GM19240 (cell line): ENCODE measurements at regions not wholly inside any gene's neighbourhood (a gene's known extent, or its start where the extent isn't known, plus 50 kb on each side); places are given as distances from the start of the nearest gene placed in this dataset.
"Not testable (repeated sequence)": the region's sequence is repeated elsewhere in the genome, so short reads cannot be mapped to it uniquely, and the experiment has no call there.

ENCODE experiments used
- DNase-seq: peaks from one replicate; pipeline ENCODE4 v3.0.0; 2011; ENCODE audit warnings: low spot score; ENCODE audit not compliant: insufficient read length

GRCh38 chr2:142827170-142827569 lies 50.3 kb upstream of the KYNU start:
- DNase-seq: no peak

- no peak for DNase-seq
Observed at GRCh38 chr2:142825861-142826260, 51.6 kb upstream of the KYNU start.

- DNase-seq: no peak
Observed at GRCh38 chr2:142824756-142825155, 52.7 kb upstream of the KYNU start.

GRCh38 chr2:142822190-142822589 lies 55.3 kb upstream of the KYNU start:
- no peak for DNase-seq

GRCh38 chr2:142819411-142819810 lies 58.1 kb upstream of the KYNU start:
- no peak for DNase-seq

- DNase-seq: no peak
Observed at GRCh38 chr2:142815375-142815774, 62.1 kb upstream of the KYNU start.

- DNase-seq: no peak
Observed at GRCh38 chr2:142813830-142814829, 63.3 kb upstream of the KYNU start.

- DNase-seq: not testable (repeated sequence)
Observed at GRCh38 chr2:142811644-142812043, 65.8 kb upstream of the KYNU start.

- DNase-seq: no peak
Observed at GRCh38 chr2:142805244-142805643, 72.2 kb upstream of the KYNU start.

GRCh38 chr2:142803158-142803557 lies 74.3 kb upstream of the KYNU start:
- DNase-seq: no peak

- no peak for DNase-seq
Observed at GRCh38 chr2:142796588-142796987, 80.9 kb upstream of the KYNU start.

- DNase-seq: no peak
Observed at GRCh38 chr2:142796161-142796560, 81.3 kb upstream of the KYNU start.

GRCh38 chr2:142794850-142795249 lies 82.6 kb upstream of the KYNU start:
- no peak for DNase-seq

- DNase-seq: not testable (repeated sequence)
Observed at GRCh38 chr2:142792328-142792727, 85.1 kb upstream of the KYNU start.

- DNase-seq: no peak
Observed at GRCh38 chr2:142791335-142791734, 86.1 kb upstream of the KYNU start.

GRCh38 chr2:142786918-142787702 lies 90.4 kb upstream of the KYNU start:
- no peak for DNase-seq

- no peak for DNase-seq
Observed at GRCh38 chr2:142782942-142783443, 94.5 kb upstream of the KYNU start.

- DNase-seq: no peak
Observed at GRCh38 chr2:142781146-142781545, 96.3 kb upstream of the KYNU start.

GRCh38 chr2:142778289-142778688 lies 99.2 kb upstream of the KYNU start:
- no peak for DNase-seq

GRCh38 chr2:142777742-142778141 lies 99.7 kb upstream of the KYNU start:
- no peak for DNase-seq

GRCh38 chr2:142769761-142770160 lies 107.7 kb upstream of the KYNU start:
- DNase-seq: no peak

- DNase-seq: no peak
Observed at GRCh38 chr2:142767847-142768246, 109.6 kb upstream of the KYNU start.
